ENCODE measurements at regions not wholly inside any gene's neighbourhood (a gene's known extent, or its start where the extent isn't known, plus 50 kb on each side); places are given as distances from the start of the nearest gene placed in this dataset.

- Histone ChIP-seq H3K9ac (ENCODE audit: low read length in 3 of 3) (no peak overlapping the region), H3K9me3 (ENCODE audit: control insufficient read depth in 2 of 3, insufficient read depth in 1 of 3, low read length in 3 of 3) (no peaks in the 10 kb centered on the region), H3K4me3 (ENCODE audit: low read length in 3 of 3) (no peak overlapping the region), H3K27me3 (ENCODE audit: control insufficient read depth, insufficient read depth, low read length) (peaks cover 3% of the 10 kb centered on the region), H3K36me3 (ENCODE audit: control insufficient read depth in 2 of 3, insufficient read depth in 3 of 3, low read length in 3 of 3) (no peaks in the 10 kb centered on the region), H3K4me1 (ENCODE audit: control insufficient read depth in 2 of 3, insufficient read depth in 2 of 3, low read depth in 1 of 3, low read length in 3 of 3) (no peaks in the 10 kb centered on the region), H3K27ac (ENCODE audit: low read depth in 2 of 2, low read length in 2 of 2) (no peak overlapping the region)
- TF ChIP-seq CTCF (IDR thresholded peaks at IDR 0.05; ENCODE audit: borderline replicate concordance, extremely low read depth, insufficient read depth), result no peak
- FAIRE-seq (no peak), DNase-seq (no peak)
- intact Hi-C loops (cut with DNase I), result no loop called here
These were observed 121.9 kb upstream of the POF1B start for GRCh38 chrX:85501349-85501748.

GRCh38 chrX:85499400-85499799 is 119.9 kb upstream of the POF1B start:
- no peaks in the 10 kb centered on the region for H3K9me3 ChIP-seq (ENCODE audit: control insufficient read depth in 2 of 3, insufficient read depth in 1 of 3, low read length in 3 of 3)
- H3K36me3 ChIP-seq (ENCODE audit: control insufficient read depth in 2 of 3, insufficient read depth in 3 of 3, low read length in 3 of 3), result no peaks in the 10 kb centered on the region
- peaks cover 3% of the 10 kb centered on the region for H3K27me3 ChIP-seq (ENCODE audit: control insufficient read depth, insufficient read depth, low read length)
- intact Hi-C loops (cut with DNase I), result no loop called here
- FAIRE-seq (no peak), DNase-seq (no peak)
- no peak overlapping the region for H3K4me3 ChIP-seq (ENCODE audit: low read length in 3 of 3)
- H3K9ac ChIP-seq (ENCODE audit: low read length in 3 of 3), result no peak overlapping the region
- no peaks in the 10 kb centered on the region for H3K4me1 ChIP-seq (ENCODE audit: control insufficient read depth in 2 of 3, insufficient read depth in 2 of 3, low read depth in 1 of 3, low read length in 3 of 3)
- no peak for TF ChIP-seq CTCF (IDR thresholded peaks at IDR 0.05; ENCODE audit: borderline replicate concordance, extremely low read depth, insufficient read depth)
- no peak overlapping the region for H3K27ac ChIP-seq (ENCODE audit: low read depth in 2 of 2, low read length in 2 of 2)

GRCh38 chrX:85493821-85494220 is 114.4 kb upstream of the POF1B start:
- Histone ChIP-seq H3K27me3 (ENCODE audit: control insufficient read depth, insufficient read depth, low read length) (no peaks in the 10 kb centered on the region), H3K36me3 (ENCODE audit: control insufficient read depth in 2 of 3, insufficient read depth in 3 of 3, low read length in 3 of 3) (no peaks in the 10 kb centered on the region), H3K9me3 (ENCODE audit: control insufficient read depth in 2 of 3, insufficient read depth in 1 of 3, low read length in 3 of 3) (no peaks in the 10 kb centered on the region), H3K4me3 (ENCODE audit: low read length in 3 of 3) (no peak overlapping the region), H3K9ac (ENCODE audit: low read length in 3 of 3) (no peak overlapping the region), H3K27ac (ENCODE audit: low read depth in 2 of 2, low read length in 2 of 2) (no peak overlapping the region), H3K4me1 (ENCODE audit: control insufficient read depth in 2 of 3, insufficient read depth in 2 of 3, low read depth in 1 of 3, low read length in 3 of 3) (no peaks in the 10 kb centered on the region)
- DNase-seq (no peak), FAIRE-seq (no peak)
- no peak for TF ChIP-seq CTCF (IDR thresholded peaks at IDR 0.05; ENCODE audit: borderline replicate concordance, extremely low read depth, insufficient read depth)
- intact Hi-C loops (cut with DNase I), result no loop called here

- intact Hi-C loops (cut with DNase I), result no loop called here
- DNase-seq (no peak), FAIRE-seq (no peak)
- Histone ChIP-seq H3K9ac (ENCODE audit: low read length in 3 of 3) (no peak overlapping the region), H3K4me3 (ENCODE audit: low read length in 3 of 3) (no peak overlapping the region), H3K9me3 (ENCODE audit: control insufficient read depth in 2 of 3, insufficient read depth in 1 of 3, low read length in 3 of 3) (no peaks in the 10 kb centered on the region), H3K27me3 (ENCODE audit: control insufficient read depth, insufficient read depth, low read length) (no peaks in the 10 kb centered on the region), H3K36me3 (ENCODE audit: control insufficient read depth in 2 of 3, insufficient read depth in 3 of 3, low read length in 3 of 3) (no peaks in the 10 kb centered on the region), H3K27ac (ENCODE audit: low read depth in 2 of 2, low read length in 2 of 2) (no peak overlapping the region), H3K4me1 (ENCODE audit: control insufficient read depth in 2 of 3, insufficient read depth in 2 of 3, low read depth in 1 of 3, low read length in 3 of 3) (no peaks in the 10 kb centered on the region)
- TF ChIP-seq CTCF (IDR thresholded peaks at IDR 0.05; ENCODE audit: borderline replicate concordance, extremely low read depth, insufficient read depth), result no peak
These were observed 74.8 kb upstream of the POF1B start for GRCh38 chrX:85454295-85454694.

Data from kidney (tissue), 13 donors.